Hepatic stellate cell (primary cell): ENCODE measurements at regions not wholly inside any gene's neighbourhood (a gene's known extent, or its start where the extent isn't known, plus 50 kb on each side); places are given as distances from the start of the nearest gene placed in this dataset.
"Not testable (repeated sequence)": the region's sequence is repeated elsewhere in the genome, so short reads cannot be mapped to it uniquely, and the experiment has no call there.

Source experiments
- DNase-seq: peaks from one replicate; pipeline ENCODE4 v3.0.0; 2011; ENCODE audit warnings: low spot score

- no peak for DNase-seq
Measured at GRCh38 chr3:165716592-165716991, 120.6 kb downstream of the BCHE start.

- no peak for DNase-seq
Measured at GRCh38 chr3:165713479-165713878, 123.7 kb downstream of the BCHE start.

GRCh38 chr3:165712382-165712781, 124.8 kb downstream of the BCHE start:
- DNase-seq, result no peak

- no peak for DNase-seq
Measured at GRCh38 chr3:165697910-165698309, 139.3 kb downstream of the BCHE start.

- DNase-seq, result no peak
Measured at GRCh38 chr3:165696496-165696895, 140.7 kb downstream of the BCHE start.

- no peak for DNase-seq
Measured at GRCh38 chr3:165683947-165684346, 153.3 kb downstream of the BCHE start.

GRCh38 chr3:165682734-165683133, 154.5 kb downstream of the BCHE start:
- DNase-seq, result no peak

- DNase-seq, result no peak
Measured at GRCh38 chr3:165669967-165670366, 167.3 kb downstream of the BCHE start.

- no peak for DNase-seq
Measured at GRCh38 chr3:165669504-165669903, 167.7 kb downstream of the BCHE start.

GRCh38 chr3:165667676-165668075, 169.5 kb downstream of the BCHE start:
- DNase-seq, result no peak

GRCh38 chr3:165658027-165658426, 179.2 kb downstream of the BCHE start:
- DNase-seq, result no peak

GRCh38 chr3:165653130-165653778, 184.0 kb downstream of the BCHE start:
- no peak for DNase-seq

GRCh38 chr3:165649282-165649681, 187.9 kb downstream of the BCHE start:
- not testable (repeated sequence) for DNase-seq

GRCh38 chr3:165645191-165645590, 192.0 kb downstream of the BCHE start:
- DNase-seq, result no peak

- DNase-seq, result no peak
Measured at GRCh38 chr3:165644331-165644730, 192.9 kb downstream of the BCHE start.

GRCh38 chr3:165643425-165643824, 193.8 kb downstream of the BCHE start:
- peak; percentile 17 for DNase-seq

GRCh38 chr3:165642761-165643420, 194.3 kb downstream of the BCHE start:
- peak; percentile 70 for DNase-seq

- DNase-seq, result no peak
Measured at GRCh38 chr3:165641569-165642310, 195.5 kb downstream of the BCHE start.

GRCh38 chr3:165640970-165641369, 196.3 kb downstream of the BCHE start:
- DNase-seq, result no peak

GRCh38 chr3:165640031-165640430, 197.2 kb downstream of the BCHE start:
- no peak for DNase-seq

- DNase-seq, result no peak
Measured at GRCh38 chr3:165638034-165638433, 199.2 kb downstream of the BCHE start.

- DNase-seq, result no peak
Measured at GRCh38 chr3:165636684-165637015, 200.6 kb downstream of the BCHE start.
